Endothelial cell of umbilical vein (primary cell): ENCODE measurements at regions not wholly inside any gene's neighbourhood (a gene's known extent, or its start where the extent isn't known, plus 50 kb on each side); places are given as distances from the start of the nearest gene placed in this dataset.
A peak's percentile ranks its signal among the peaks of the same experiment; 100 is the strongest.

Experiments
- BruUV-seq: library from RNA; stranded (reverse); fragments of 400-500 nt; replicated peaks from 2 replicates; lab custom pipeline; 2021; lab: Mats Ljungman, UMichigan
- CTCF ChIA-PET: fragments of 300-600, 350-600 bp; sonication (Branson Sonifier 250); formaldehyde crosslinking; loops from one replicate; lab custom pipeline; 2021; ENCODE audit warnings: antibody characterized with exemption, inconsistent platforms; lab: Charles Lee
- POLR2A ChIA-PET: fragments of 300-600, 350-600 bp; sonication (Branson Sonifier 250); formaldehyde crosslinking; loops from one replicate; lab custom pipeline; 2021; ENCODE audit warnings: antibody characterized with exemption, inconsistent platforms; lab: Charles Lee
- DNase-seq: peaks from one replicate; pipeline ENCODE4 v3.0.0-alpha.2; 2011; ENCODE audit warnings: low read depth, low spot score
- FAIRE-seq: peaks from 2 replicates; lab custom pipeline; 2011; peaks lifted over from hg19 to GRCh38; lab: Jason Lieb, UNC
- H2AFZ ChIP-seq: 2 replicates; pipeline ENCODE4 v1.6.0; 2012; ENCODE audit warnings: low read depth, low read length, control low read depth, inconsistent platforms
- H3K27ac ChIP-seq: 2 replicates; pipeline ENCODE4 v1.5.1; 2011; ENCODE audit warnings: low read depth, mild to moderate bottlenecking, control low read depth, low read length, moderate library complexity; ENCODE audit not compliant: insufficient read depth
- H3K27me3 ChIP-seq, 2 experiments: 2 replicates each; pipeline versions ENCODE4 v1.6.0 to v1.6.1; 2011; ENCODE audit warnings: low read length in 2 of 2, mixed read lengths in 1 of 2; ENCODE audit not compliant: control insufficient read depth in 2 of 2, insufficient read depth in 2 of 2
- H3K36me3 ChIP-seq, 2 experiments: 2 replicates in 1 of 2; 3 replicates in 1 of 2; pipeline ENCODE4 v1.5.1; 2011; ENCODE audit warnings: low read length in 2 of 2, mild to moderate bottlenecking in 1 of 2, moderate library complexity in 1 of 2; ENCODE audit not compliant: control insufficient read depth in 2 of 2, insufficient read depth in 2 of 2; ENCODE audit errors: extremely low read depth in 1 of 2
- H3K4me1 ChIP-seq: 3 replicates; pipeline ENCODE4 v1.5.1; 2011; ENCODE audit warnings: mild to moderate bottlenecking, low read length; ENCODE audit not compliant: control insufficient read depth, insufficient read depth; ENCODE audit errors: extremely low read depth
- H3K4me2 ChIP-seq: 2 replicates; pipeline ENCODE4 v1.6.1; 2011; ENCODE audit warnings: low read length, control low read depth, mixed read lengths; ENCODE audit not compliant: insufficient read depth
- H3K4me3 ChIP-seq, 3 experiments: fragments of 200-600 bp in 1 of 3; sonication (generic), shearing (Covaris generic) in 1 of 3; replicated peaks in 1 of 3; 2 replicates each; pipeline ENCODE4 v1.5.1; 2011 to 2016; ENCODE audit warnings: control low read depth in 3 of 3, low read length in 3 of 3, mild to moderate bottlenecking in 2 of 3, inconsistent platforms in 1 of 3, low read depth in 1 of 3, moderate library complexity in 1 of 3; ENCODE audit not compliant: insufficient read depth in 1 of 3
- H3K79me2 ChIP-seq: 2 replicates; pipeline ENCODE4 v1.6.0; 2012; ENCODE audit warnings: low read length, inconsistent platforms; ENCODE audit not compliant: control insufficient read depth, insufficient read depth
- H3K9ac ChIP-seq: replicated peaks from 2 replicates; pipeline ENCODE3; 2011; ENCODE audit warnings: low read length, control low read depth; ENCODE audit not compliant: insufficient read depth; ENCODE audit errors: extremely low read depth
- H3K9me1 ChIP-seq: replicated peaks from 3 replicates; pipeline ENCODE4 v1.6.0; 2011; ENCODE audit warnings: mild to moderate bottlenecking, low read length; ENCODE audit not compliant: control insufficient read depth, insufficient read depth; ENCODE audit errors: extremely low read depth
- H3K9me3 ChIP-seq: replicated peaks from 2 replicates; pipeline ENCODE4 v1.5.1; 2012; ENCODE audit warnings: low read length, inconsistent platforms; ENCODE audit not compliant: control insufficient read depth, insufficient read depth
- H4K20me1 ChIP-seq: replicated peaks from 2 replicates; pipeline ENCODE3; 2011; ENCODE audit warnings: mild to moderate bottlenecking, low read length; ENCODE audit not compliant: control insufficient read depth, insufficient read depth; ENCODE audit errors: extremely low read depth
- EZH2 ChIP-seq: IDR thresholded peaks from 2 replicates; pipeline ENCODE4 v1.6.1; 2012; ENCODE audit warnings: borderline replicate concordance, low read depth, mild to moderate bottlenecking, moderate library complexity, low read length, inconsistent platforms; ENCODE audit not compliant: severe bottlenecking
- FOS ChIP-seq: IDR thresholded peaks from 2 replicates; pipeline ENCODE4 v1.6.1; 2011; ENCODE audit warnings: mild to moderate bottlenecking, low read length, moderate library complexity, borderline replicate concordance; ENCODE audit not compliant: insufficient read depth
- GATA2 ChIP-seq: IDR thresholded peaks from 2 replicates; pipeline ENCODE4 v1.7.0; 2011; ENCODE audit warnings: low read depth, mild to moderate bottlenecking, moderate library complexity, mixed read lengths, low read length; ENCODE audit not compliant: insufficient read length, insufficient read depth
- JUN ChIP-seq: IDR thresholded peaks from 2 replicates; pipeline ENCODE4 v1.6.1; 2011; ENCODE audit warnings: borderline replicate concordance, low read depth; ENCODE audit not compliant: insufficient read length, insufficient read depth
- MAX ChIP-seq: IDR thresholded peaks from 2 replicates; pipeline ENCODE4 v1.6.1; 2011; ENCODE audit not compliant: insufficient read depth, insufficient read length
- MYC ChIP-seq: IDR thresholded peaks from one replicate; pipeline ENCODE4 v1.6.1; 2011; ENCODE audit warnings: mild to moderate bottlenecking, low read depth, low read length
- POLR2A ChIP-seq: IDR thresholded peaks from 2 replicates; pipeline ENCODE4 v1.6.1; 2012; ENCODE audit warnings: low read depth, mild to moderate bottlenecking, control low read depth, low read length
- POLR2AphosphoS5 ChIP-seq: IDR thresholded peaks from 2 replicates; pipeline ENCODE4 v1.6.1; 2012; ENCODE audit warnings: low read depth, mild to moderate bottlenecking, control low read depth, low read length, moderate library complexity; ENCODE audit not compliant: insufficient read depth
- dilution Hi-C: fragments of 300-500 bp; cut with MboI; formaldehyde crosslinking; loops from one replicate; pipeline ENCODE4 v1.15.0; 2019; ENCODE audit warnings: low sequenced_read_pairs; ENCODE audit not compliant: extremely low pct_ligation_motif_present
- intact Hi-C: fragments of 100-400 bp; cut with micrococcal nuclease; formaldehyde crosslinking; loops from one replicate; pipeline ENCODE4 v1.10.0; 2022
- TF ChIP-seq, protein P1 (sequence below), 2 donors: IDR thresholded peaks; 1 replicate in 1 of 2; 2 replicates in 1 of 2; pipeline ENCODE4 v1.5.1; 2011; ENCODE audit warnings: low read length in 2 of 2, mild to moderate bottlenecking in 2 of 2, moderate library complexity in 2 of 2, control low read depth in 1 of 2, inconsistent platforms in 1 of 2, low read depth in 1 of 2; ENCODE audit not compliant: insufficient read depth in 1 of 2; ENCODE audit errors: extremely low read depth in 1 of 2

DNA sequence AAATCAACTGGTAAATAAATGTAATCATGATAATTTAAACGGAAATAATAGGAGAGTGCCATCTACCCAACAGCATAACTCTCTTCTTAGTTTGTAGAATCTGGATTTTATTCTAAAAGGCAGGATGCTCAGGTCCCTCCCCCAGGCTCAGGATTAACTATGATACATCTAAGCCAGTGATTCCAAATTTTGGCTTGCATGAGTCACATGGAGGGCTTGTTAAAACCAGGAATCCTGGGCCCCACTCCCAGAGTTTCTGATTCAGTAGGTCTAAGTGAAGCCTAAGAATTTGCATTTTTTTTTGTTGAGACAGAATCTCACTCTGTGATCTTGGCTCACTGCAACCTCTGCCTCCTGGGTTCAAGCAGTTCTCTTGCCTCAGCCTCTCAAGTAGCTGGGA lies 62.3 kb upstream of the ZFR start:
- ChIA-PET CTCF (interaction anchor here (1.0 to 4.2 kb wide), 4 partner anchors 10 to 106 kb away, joined by 3 to 35 read pairs (median 18); no protein-coding TSS in a partner anchor), POLR2A (interaction anchor here (0.7 kb wide), 1 partner anchor 75 kb away, joined by 3 read pairs; no protein-coding TSS in a partner anchor)
- DNase-seq (no peak), FAIRE-seq (no peak)
- no peaks in the 10 kb centered on the region for H4K20me1 ChIP-seq
- no peak overlapping the region for H3K9ac ChIP-seq
- H3K4me2 ChIP-seq, result peak overlapping the region; percentile 14
- TF ChIP-seq FOS (no peak), EZH2 (no peak)
- no peaks in the 10 kb centered on the region for H3K9me3 ChIP-seq
- no peak overlapping the region for H3K27ac ChIP-seq
- H2AFZ ChIP-seq, result no peak overlapping the region
- intact Hi-C loops (loop anchor here (5.0 kb wide), 1 partner anchor 106 kb away; no protein-coding TSS in a partner anchor), dilution Hi-C loops (no loop called here)
- peaks cover 14% of the 10 kb centered on the region for H3K4me1 ChIP-seq
- no TSS peak for BruUV-seq
- peaks cover 7 to 10% of the 10 kb centered on the region in 2 experiments for H3K27me3 ChIP-seq
- no peaks in the 10 kb centered on the region for H3K79me2 ChIP-seq
- no peaks in the 10 kb centered on the region for H3K36me3 ChIP-seq
- H3K4me3 ChIP-seq, result no peak overlapping the region
- H3K9me1 ChIP-seq, result no peaks in the 10 kb centered on the region

DNA sequence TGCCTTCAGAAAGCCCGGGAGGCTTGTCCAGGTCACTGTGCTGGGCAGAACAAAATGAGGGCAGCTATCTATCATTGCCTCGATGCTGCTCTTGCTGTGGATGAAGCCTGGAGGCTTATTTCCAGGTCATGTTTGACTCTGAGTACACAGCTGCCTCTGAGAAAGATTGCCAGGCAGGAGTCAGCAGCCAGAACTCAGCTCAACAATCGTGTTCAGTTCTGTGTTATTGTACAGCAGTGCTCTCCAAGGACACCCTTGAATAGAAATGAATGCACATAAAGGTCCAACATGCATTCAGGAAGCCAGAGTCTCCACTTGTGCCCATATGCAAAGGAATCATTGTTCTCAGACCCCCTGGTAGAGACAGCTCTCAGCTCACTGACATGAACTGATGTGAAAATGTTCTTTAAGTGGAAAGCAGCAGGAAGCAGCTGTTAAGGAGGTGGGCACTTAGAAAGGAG lies 61.7 kb upstream of the ZFR start:
- FAIRE-seq (no peak), DNase-seq (peak; percentile 86)
- Histone ChIP-seq H3K27ac (peak overlapping the region; percentile 8), H3K27me3 (peaks cover 7 to 10% of the 10 kb centered on the region in 2 experiments), H3K4me2 (peak overlapping the region; percentile 32), H3K9me1 (no peaks in the 10 kb centered on the region), H3K79me2 (no peaks in the 10 kb centered on the region), H3K9me3 (no peaks in the 10 kb centered on the region), H3K9ac (no peak overlapping the region), H4K20me1 (no peaks in the 10 kb centered on the region), H2AFZ (no peak overlapping the region), H3K36me3 (no peaks in the 10 kb centered on the region), H3K4me3 (no peak overlapping the region), H3K4me1 (peaks cover 14% of the 10 kb centered on the region)
- dilution Hi-C loops, result no loop called here
- ChIA-PET CTCF (interaction anchor here (0.6 to 4.2 kb wide), 6 partner anchors 10 to 1506 kb away, joined by 3 to 35 read pairs (median 5); no protein-coding TSS in a partner anchor), POLR2A (interaction anchor here (0.7 to 1.4 kb wide), 2 partner anchors 63 to 74 kb away, joined by 3 read pairs; no protein-coding TSS in a partner anchor)
- TF ChIP-seq JUN (no peak), POLR2AphosphoS5 (no peak), MAX (no peak), GATA2 (no peak), POLR2A (no peak), MYC (no peak), FOS (no peak), EZH2 (no peak)
- TF ChIP-seq, protein P1, sequence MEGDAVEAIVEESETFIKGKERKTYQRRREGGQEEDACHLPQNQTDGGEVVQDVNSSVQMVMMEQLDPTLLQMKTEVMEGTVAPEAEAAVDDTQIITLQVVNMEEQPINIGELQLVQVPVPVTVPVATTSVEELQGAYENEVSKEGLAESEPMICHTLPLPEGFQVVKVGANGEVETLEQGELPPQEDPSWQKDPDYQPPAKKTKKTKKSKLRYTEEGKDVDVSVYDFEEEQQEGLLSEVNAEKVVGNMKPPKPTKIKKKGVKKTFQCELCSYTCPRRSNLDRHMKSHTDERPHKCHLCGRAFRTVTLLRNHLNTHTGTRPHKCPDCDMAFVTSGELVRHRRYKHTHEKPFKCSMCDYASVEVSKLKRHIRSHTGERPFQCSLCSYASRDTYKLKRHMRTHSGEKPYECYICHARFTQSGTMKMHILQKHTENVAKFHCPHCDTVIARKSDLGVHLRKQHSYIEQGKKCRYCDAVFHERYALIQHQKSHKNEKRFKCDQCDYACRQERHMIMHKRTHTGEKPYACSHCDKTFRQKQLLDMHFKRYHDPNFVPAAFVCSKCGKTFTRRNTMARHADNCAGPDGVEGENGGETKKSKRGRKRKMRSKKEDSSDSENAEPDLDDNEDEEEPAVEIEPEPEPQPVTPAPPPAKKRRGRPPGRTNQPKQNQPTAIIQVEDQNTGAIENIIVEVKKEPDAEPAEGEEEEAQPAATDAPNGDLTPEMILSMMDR (IDR thresholded peaks at IDR 0.05; ENCODE audit: extremely low read depth in 1 of 2, insufficient read depth in 1 of 2, low read depth in 1 of 2, low read length in 2 of 2), result no peak
- no TSS peak for BruUV-seq
- intact Hi-C loops, result loop anchor here (5.0 kb wide), 1 partner anchor 106 kb away; no protein-coding TSS in a partner anchor
